ENCODE measurements at regions not wholly inside any gene's neighbourhood (a gene's known extent, or its start where the extent isn't known, plus 50 kb on each side); places are given as distances from the start of the nearest gene placed in this dataset.

GRCh38 chr2:67977464-67977863 is 85.3 kb downstream of the C1D start:
- TF ChIP-seq POLR2AphosphoS5 (IDR thresholded peaks at IDR 0.05) = no peak
- H3K27ac ChIP-seq = no peak overlapping the region
- peaks cover 0 to 3% of the 10 kb centered on the region in 2 donors for H3K9me3 ChIP-seq
- intact Hi-C loops (cut with DNase I; ENCODE audit: low total_unique reads) (no loop called here), in situ Hi-C loops (cut with MboI; ENCODE audit: low pct_ligation_motif_present in 1 of 4, low pct_unique_long_range_greater_than_20kb in 1 of 4, low sequenced_read_pairs in 3 of 4) (no loop called here)
- DNase-seq = no peak
- WGBS, 2 donors (ENCODE audit: low coverage in 1 of 2) = 68 to 83% methylated on average over 1 of the region's 1 CpG
- H3K36me3 ChIP-seq = no peaks in the 10 kb centered on the region
- no peaks in the 10 kb centered on the region for H3K4me1 ChIP-seq
- H3K4me3 ChIP-seq = no peak overlapping the region
- H3K27me3 ChIP-seq = no peaks in the 10 kb centered on the region

- H3K4me1 ChIP-seq = no peaks in the 10 kb centered on the region
- in situ Hi-C loops (cut with MboI; ENCODE audit: low pct_ligation_motif_present in 1 of 4, low pct_unique_long_range_greater_than_20kb in 1 of 4, low sequenced_read_pairs in 3 of 4) = no loop called here
- peaks cover 0 to 3% of the 10 kb centered on the region in 2 donors for H3K9me3 ChIP-seq
- no peaks in the 10 kb centered on the region for H3K36me3 ChIP-seq
- intact Hi-C loops (cut with DNase I; ENCODE audit: low total_unique reads) = no loop called here
- H3K4me3 ChIP-seq = no peak overlapping the region
- H3K27ac ChIP-seq = no peak overlapping the region
- H3K27me3 ChIP-seq = no peaks in the 10 kb centered on the region
- no peak for DNase-seq
- TF ChIP-seq POLR2AphosphoS5 (IDR thresholded peaks at IDR 0.05) = no peak
- TF ChIP-seq CTCF (IDR thresholded peaks at IDR 0.05) = no peak
- no peak for TF ChIP-seq POLR2A (IDR thresholded peaks at IDR 0.05)
- TF ChIP-seq EP300 (IDR thresholded peaks at IDR 0.05; ENCODE audit: low read depth) = no peak
Observed at GRCh38 chr2:67982956-67983355, 79.8 kb downstream of the C1D start.

- in situ Hi-C loops (cut with MboI; ENCODE audit: low pct_ligation_motif_present in 1 of 4, low pct_unique_long_range_greater_than_20kb in 1 of 4, low sequenced_read_pairs in 3 of 4) = no loop called here
- no peaks in the 10 kb centered on the region for H3K36me3 ChIP-seq
- no peak for DNase-seq
- intact Hi-C loops (cut with DNase I; ENCODE audit: low total_unique reads) = no loop called here
- TF ChIP-seq POLR2A (IDR thresholded peaks at IDR 0.05) (no peak), POLR2AphosphoS5 (IDR thresholded peaks at IDR 0.05) (no peak), CTCF (IDR thresholded peaks at IDR 0.05) (no peak), EP300 (IDR thresholded peaks at IDR 0.05; ENCODE audit: low read depth) (no peak)
- peaks cover 0 to 3% of the 10 kb centered on the region in 2 donors for H3K9me3 ChIP-seq
- no peaks in the 10 kb centered on the region for H3K4me1 ChIP-seq
- H3K4me3 ChIP-seq = no peak overlapping the region
- no peak overlapping the region for H3K27ac ChIP-seq
- WGBS, 2 donors (ENCODE audit: low coverage in 1 of 2) = 67 to 78% methylated on average over 1 to 2 of the region's 2 CpGs
- no peaks in the 10 kb centered on the region for H3K27me3 ChIP-seq
Observed at GRCh38 chr2:67984600-67984999, 78.2 kb downstream of the C1D start.

DNA sequence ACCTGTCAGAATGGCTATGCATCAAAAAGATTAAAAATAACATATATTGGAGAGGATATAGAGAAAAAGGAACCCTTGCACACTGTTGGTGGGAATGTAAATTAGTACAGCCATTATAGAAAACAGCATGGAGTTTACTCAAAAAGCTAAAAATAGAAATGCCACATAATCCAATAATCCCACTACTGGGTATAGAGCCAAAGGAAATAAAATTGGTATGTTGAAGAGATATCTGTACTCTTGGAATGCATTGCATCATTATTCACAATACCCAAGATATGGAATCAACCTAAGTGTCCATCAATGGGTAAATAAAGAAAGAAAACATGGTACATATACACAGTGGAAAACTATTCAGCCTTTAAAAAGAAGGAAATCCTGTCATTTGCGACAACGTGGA is 77.2 kb downstream of the C1D start:
- Histone ChIP-seq H3K4me1 (no peaks in the 10 kb centered on the region), H3K36me3 (no peaks in the 10 kb centered on the region), H3K27me3 (no peaks in the 10 kb centered on the region), H3K27ac (no peak overlapping the region), H3K4me3 (no peak overlapping the region), H3K9me3 (no peaks in the 10 kb centered on the region)
- intact Hi-C loops (cut with DNase I; ENCODE audit: low total_unique reads) (no loop called here), in situ Hi-C loops (cut with MboI; ENCODE audit: low pct_ligation_motif_present in 1 of 4, low pct_unique_long_range_greater_than_20kb in 1 of 4, low sequenced_read_pairs in 3 of 4) (no loop called here)
- no peak for TF ChIP-seq EP300 (IDR thresholded peaks at IDR 0.05; ENCODE audit: low read depth)
- no peak for TF ChIP-seq CTCF (IDR thresholded peaks at IDR 0.05)
- no peak for TF ChIP-seq POLR2A (IDR thresholded peaks at IDR 0.05)
- no peak for TF ChIP-seq POLR2AphosphoS5 (IDR thresholded peaks at IDR 0.05)
- DNase-seq = no peak
- 82 to 83% methylated on average over 2 of the region's 2 CpGs for WGBS, 2 donors (ENCODE audit: low coverage in 1 of 2)

- intact Hi-C loops (cut with DNase I; ENCODE audit: low total_unique reads) (no loop called here), in situ Hi-C loops (cut with MboI; ENCODE audit: low pct_ligation_motif_present in 1 of 4, low pct_unique_long_range_greater_than_20kb in 1 of 4, low sequenced_read_pairs in 3 of 4) (no loop called here)
- no peaks in the 10 kb centered on the region for H3K9me3 ChIP-seq
Observed at GRCh38 chr2:67986258-67986657, 76.5 kb downstream of the C1D start.

More at GRCh38 chr2:67986258-67986657, 76.5 kb downstream of the C1D start:
- H3K27me3 ChIP-seq = no peaks in the 10 kb centered on the region
- no peaks in the 10 kb centered on the region for H3K36me3 ChIP-seq
- TF ChIP-seq POLR2A (IDR thresholded peaks at IDR 0.05) (no peak), POLR2AphosphoS5 (IDR thresholded peaks at IDR 0.05) (no peak), EP300 (IDR thresholded peaks at IDR 0.05; ENCODE audit: low read depth) (no peak), CTCF (IDR thresholded peaks at IDR 0.05) (no peak)
- H3K4me1 ChIP-seq = no peaks in the 10 kb centered on the region
- H3K27ac ChIP-seq = no peak overlapping the region
- no peak overlapping the region for H3K4me3 ChIP-seq
- DNase-seq = no peak
- WGBS, 2 donors (ENCODE audit: low coverage in 1 of 2) = 87 to 100% methylated on average over 2 of the region's 2 CpGs

Data from transverse colon (tissue), 4 donors.